ENCODE measurements at regions not wholly inside any gene's neighbourhood (a gene's known extent, or its start where the extent isn't known, plus 50 kb on each side); places are given as distances from the start of the nearest gene placed in this dataset.

DNA sequence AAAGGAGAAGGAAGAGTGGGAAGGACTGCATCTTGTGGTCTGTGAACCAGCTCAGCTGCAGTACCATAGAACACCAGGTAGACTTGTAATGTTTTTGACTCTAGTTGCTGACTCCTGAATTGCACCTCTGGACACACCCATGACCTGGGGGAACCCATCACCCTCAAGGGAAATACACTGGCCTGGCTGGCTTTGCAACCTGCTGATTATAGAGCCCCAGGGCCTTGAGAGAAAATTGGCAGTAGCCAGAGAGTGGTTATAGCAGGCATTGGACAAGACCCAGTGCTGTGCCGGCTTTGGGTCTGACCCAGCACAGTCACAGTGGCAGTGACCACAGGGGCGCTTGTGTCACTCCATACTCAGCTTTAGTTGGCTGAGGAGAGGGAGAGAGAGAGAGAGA, 902.3 kb downstream of the GRID1 start:
- no peak overlapping the region for H3K4me3 ChIP-seq
- no peaks in the 10 kb centered on the region for H3K4me1 ChIP-seq
- no peak for DNase-seq
- TF ChIP-seq POLR2A (IDR thresholded peaks at IDR 0.05), result no peak
- TF ChIP-seq, protein P1, sequence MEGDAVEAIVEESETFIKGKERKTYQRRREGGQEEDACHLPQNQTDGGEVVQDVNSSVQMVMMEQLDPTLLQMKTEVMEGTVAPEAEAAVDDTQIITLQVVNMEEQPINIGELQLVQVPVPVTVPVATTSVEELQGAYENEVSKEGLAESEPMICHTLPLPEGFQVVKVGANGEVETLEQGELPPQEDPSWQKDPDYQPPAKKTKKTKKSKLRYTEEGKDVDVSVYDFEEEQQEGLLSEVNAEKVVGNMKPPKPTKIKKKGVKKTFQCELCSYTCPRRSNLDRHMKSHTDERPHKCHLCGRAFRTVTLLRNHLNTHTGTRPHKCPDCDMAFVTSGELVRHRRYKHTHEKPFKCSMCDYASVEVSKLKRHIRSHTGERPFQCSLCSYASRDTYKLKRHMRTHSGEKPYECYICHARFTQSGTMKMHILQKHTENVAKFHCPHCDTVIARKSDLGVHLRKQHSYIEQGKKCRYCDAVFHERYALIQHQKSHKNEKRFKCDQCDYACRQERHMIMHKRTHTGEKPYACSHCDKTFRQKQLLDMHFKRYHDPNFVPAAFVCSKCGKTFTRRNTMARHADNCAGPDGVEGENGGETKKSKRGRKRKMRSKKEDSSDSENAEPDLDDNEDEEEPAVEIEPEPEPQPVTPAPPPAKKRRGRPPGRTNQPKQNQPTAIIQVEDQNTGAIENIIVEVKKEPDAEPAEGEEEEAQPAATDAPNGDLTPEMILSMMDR (IDR thresholded peaks at IDR 0.05), result no peak
- H3K27ac ChIP-seq, result no peak overlapping the region
- H3K9me3 ChIP-seq, result no peaks in the 10 kb centered on the region
- no peaks in the 10 kb centered on the region for H3K36me3 ChIP-seq
- 43 to 86% methylated on average over 2 of the region's 2 CpGs for WGBS, 2 donors
- intact Hi-C loops (cut with DNase I), result no loop called here
- no peaks in the 10 kb centered on the region for H3K27me3 ChIP-seq

DNA sequence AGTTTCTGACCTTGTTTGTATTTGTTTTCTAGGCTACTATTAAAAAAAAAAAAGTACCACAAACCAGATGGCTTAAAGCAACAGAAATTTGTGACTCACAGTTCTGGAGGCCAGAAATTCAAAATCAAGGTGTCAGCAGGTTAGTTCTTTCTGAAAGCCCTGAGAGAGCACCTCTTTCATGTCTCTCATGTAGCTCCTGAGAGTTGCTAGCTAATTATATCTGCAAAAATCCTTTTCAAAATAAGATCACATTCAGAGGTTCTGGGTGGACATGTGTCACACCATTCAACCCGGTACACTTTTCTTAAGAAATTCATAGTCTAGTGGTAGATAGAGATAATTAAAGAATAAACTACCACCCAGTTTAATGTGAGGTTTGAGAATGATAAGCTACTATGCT, 888.6 kb downstream of the GRID1 start:
- WGBS, 2 donors, result 88 to 92% methylated on average over 1 of the region's 1 CpG
- Histone ChIP-seq H3K4me3 (no peak overlapping the region), H3K4me1 (no peaks in the 10 kb centered on the region), H3K27me3 (no peaks in the 10 kb centered on the region), H3K27ac (no peak overlapping the region), H3K9me3 (no peaks in the 10 kb centered on the region), H3K36me3 (no peaks in the 10 kb centered on the region)
- no peak for TF ChIP-seq POLR2A (IDR thresholded peaks at IDR 0.05)
- TF ChIP-seq, protein P1 (IDR thresholded peaks at IDR 0.05), result no peak
- intact Hi-C loops (cut with DNase I), result no loop called here
- DNase-seq, result no peak

DNA sequence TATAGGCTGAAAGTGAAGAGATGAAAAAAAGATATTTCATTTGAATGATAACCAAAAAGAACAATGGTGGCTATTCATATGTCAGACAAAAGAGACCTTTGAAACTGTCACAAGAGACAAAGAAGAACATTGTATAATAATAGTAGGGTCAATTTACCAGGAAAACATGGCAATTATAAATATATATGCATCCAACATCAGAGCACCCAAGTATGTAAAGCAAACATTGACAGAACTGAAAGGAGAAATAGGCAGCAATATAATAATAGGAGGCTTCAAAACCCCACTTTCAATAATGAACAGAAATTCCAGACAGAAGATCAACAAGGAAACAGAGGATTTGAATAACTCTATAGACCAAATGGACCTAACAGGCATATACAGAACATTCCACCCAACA, 876.2 kb downstream of the GRID1 start:
- Histone ChIP-seq H3K27me3 (no peaks in the 10 kb centered on the region), H3K4me1 (no peaks in the 10 kb centered on the region), H3K9me3 (no peaks in the 10 kb centered on the region), H3K27ac (no peak overlapping the region), H3K4me3 (no peak overlapping the region), H3K36me3 (no peaks in the 10 kb centered on the region)
- TF ChIP-seq, protein P1 (IDR thresholded peaks at IDR 0.05), result no peak
- no peak for TF ChIP-seq POLR2A (IDR thresholded peaks at IDR 0.05)
- no peak for DNase-seq
- intact Hi-C loops (cut with DNase I), result no loop called here

DNA sequence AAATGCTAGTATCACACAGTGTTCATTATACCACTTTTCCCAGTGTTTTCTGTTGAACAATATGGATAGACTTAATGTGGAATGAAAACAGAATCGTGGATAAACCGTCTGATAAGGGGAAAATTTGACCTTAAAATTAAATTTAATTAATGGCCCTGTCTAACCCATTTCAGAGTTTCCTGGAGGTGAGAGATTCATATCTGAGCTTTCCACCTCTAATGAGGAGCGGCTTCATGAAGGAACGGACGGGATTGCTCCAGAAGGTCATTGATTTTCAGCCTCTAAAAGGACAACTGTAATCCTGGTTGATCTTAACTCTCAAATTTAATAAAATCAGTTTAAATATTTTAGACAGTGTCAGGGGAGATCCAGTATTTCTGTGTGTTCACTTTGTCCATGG, 874.9 kb downstream of the GRID1 start:
- H3K9me3 ChIP-seq, result no peaks in the 10 kb centered on the region
- no peak for DNase-seq
- intact Hi-C loops (cut with DNase I), result no loop called here
- no peaks in the 10 kb centered on the region for H3K27me3 ChIP-seq
- 55 to 68% methylated on average over 5 of the region's 5 CpGs for WGBS, 2 donors
- H3K27ac ChIP-seq, result no peak overlapping the region
- no peaks in the 10 kb centered on the region for H3K36me3 ChIP-seq
- TF ChIP-seq POLR2A (IDR thresholded peaks at IDR 0.05), result no peak
- TF ChIP-seq, protein P1 (IDR thresholded peaks at IDR 0.05), result no peak
- H3K4me3 ChIP-seq, result no peak overlapping the region
- no peaks in the 10 kb centered on the region for H3K4me1 ChIP-seq

DNA sequence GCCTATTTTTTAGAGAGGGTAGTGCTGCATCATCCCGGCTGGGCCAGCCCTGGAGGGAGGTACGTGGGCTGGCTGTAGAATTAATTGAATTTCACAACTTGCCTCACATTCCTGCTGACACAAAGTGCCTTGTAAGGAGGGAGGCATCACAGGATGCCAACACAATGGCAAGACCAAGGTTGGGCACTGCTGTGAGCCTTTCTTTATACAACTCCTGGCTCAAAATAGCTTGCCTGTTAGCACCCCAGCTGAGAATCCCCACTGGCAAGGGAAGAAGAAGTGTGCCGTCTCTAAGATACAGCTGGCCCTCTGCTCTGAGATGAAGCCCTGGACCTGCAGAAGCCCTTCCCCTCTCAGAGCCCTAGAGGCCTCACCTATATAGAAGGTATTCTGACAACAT, 873.9 kb downstream of the GRID1 start:
- Histone ChIP-seq H3K4me3 (no peak overlapping the region), H3K36me3 (no peaks in the 10 kb centered on the region), H3K27me3 (no peaks in the 10 kb centered on the region), H3K9me3 (no peaks in the 10 kb centered on the region), H3K27ac (no peak overlapping the region), H3K4me1 (no peaks in the 10 kb centered on the region)
- TF ChIP-seq, protein P1 (IDR thresholded peaks at IDR 0.05), result no peak
- no peak for TF ChIP-seq POLR2A (IDR thresholded peaks at IDR 0.05)
- 18 to 20% methylated on average over 3 of the region's 3 CpGs for WGBS, 2 donors
- intact Hi-C loops (cut with DNase I), result no loop called here
- no peak for DNase-seq
